K562 (cell line): ENCODE measurements at regions not wholly inside any gene's neighbourhood (a gene's known extent, or its start where the extent isn't known, plus 50 kb on each side); places are given as distances from the start of the nearest gene placed in this dataset.

Source experiments
- ATAC-seq: fragments of 200-7000 bp; cut with Tn5 transposase; 3 replicates; pipeline ENCODE4 v1.9.1; 2020; ENCODE audit warnings: moderate library complexity
- BruUV-seq: library from RNA; stranded (reverse); fragments of 400-500 nt; replicated peaks from 2 replicates; lab custom pipeline; 2021; lab: Mats Ljungman, UMichigan
- CTCF ChIA-PET: fragments of 300-600 bp; formaldehyde crosslinking; extraction: SDS; loops from one replicate; lab custom pipeline; 2021; ENCODE audit warnings: low intra/inter-chr PET ratio; lab: Yijun Ruan, JAX
- POLR2A ChIA-PET: fragments of 300-600, 350-650 bp; sonication (Branson Sonifier 250); formaldehyde crosslinking; extraction: SDS; loops from one replicate; lab custom pipeline; 2021; ENCODE audit warnings: antibody characterized with exemption, inconsistent platforms; lab: Yijun Ruan, JAX
- DNase-seq, 4 experiments: peaks; one replicate each; pipeline versions ENCODE4 v3.0.0 to v3.0.0-alpha.2; 2011 to 2018; ENCODE audit warnings: low spot score in 3 of 4, mixed read lengths in 3 of 4; ENCODE audit errors: extremely low read depth in 1 of 4
- FAIRE-seq: peaks from 2 replicates; lab custom pipeline; 2011; peaks lifted over from hg19 to GRCh38; lab: Jason Lieb, UNC
- H2AFZ ChIP-seq: 2 replicates; pipeline ENCODE4 v1.6.0; 2011; ENCODE audit warnings: low read depth, low read length, control low read depth, inconsistent platforms
- H3K27ac ChIP-seq: fragments of 200-600 bp; 3 replicates; pipeline ENCODE4 v1.8.0; 2011; ENCODE audit warnings: low read depth, mild to moderate bottlenecking, control low read depth, inconsistent platforms, low read length, moderate library complexity, mixed read lengths; ENCODE audit errors: extremely low read depth
- H3K27me3 ChIP-seq, 2 experiments: fragments of 300-600 bp in 1 of 2; 2 replicates in 1 of 2; 3 replicates in 1 of 2; pipeline versions ENCODE4 v1.6.0 to v1.8.0; 2011; ENCODE audit warnings: inconsistent platforms in 2 of 2, low read length in 2 of 2, mild to moderate bottlenecking in 1 of 2, mixed read lengths in 1 of 2, moderate library complexity in 1 of 2; ENCODE audit not compliant: control insufficient read depth in 2 of 2, insufficient read depth in 2 of 2
- H3K36me3 ChIP-seq: fragments of 300-600 bp; 3 replicates; pipeline ENCODE4 v1.8.0; 2011; ENCODE audit warnings: mild to moderate bottlenecking, low read length, inconsistent platforms; ENCODE audit not compliant: control insufficient read depth, insufficient read depth
- H3K4me1 ChIP-seq, 2 experiments: fragments of 200-600 bp in 1 of 2; replicated peaks in 1 of 2; 2 replicates in 1 of 2; 3 replicates in 1 of 2; pipeline versions ENCODE4 v1.5.1 to v1.8.0; 2011; ENCODE audit warnings: inconsistent platforms in 2 of 2, low read length in 2 of 2, mild to moderate bottlenecking in 1 of 2, mixed read lengths in 1 of 2, moderate library complexity in 1 of 2; ENCODE audit not compliant: control insufficient read depth in 2 of 2, insufficient read depth in 2 of 2
- H3K4me2 ChIP-seq: 2 replicates; pipeline ENCODE4 v1.6.1; 2011; ENCODE audit warnings: low read length, control low read depth, inconsistent platforms, mixed read lengths; ENCODE audit not compliant: insufficient read depth
- H3K4me3 ChIP-seq: fragments of 200-600 bp; sonication (generic), shearing (Covaris generic); 2 replicates; pipeline ENCODE4 v1.5.1; 2016; ENCODE audit warnings: control low read depth, inconsistent platforms
- H3K79me2 ChIP-seq: fragments of 200-600 bp; 3 replicates; pipeline ENCODE4 v1.8.0; 2011; ENCODE audit warnings: low read length, inconsistent platforms; ENCODE audit not compliant: control insufficient read depth, insufficient read depth
- H3K9ac ChIP-seq, 2 experiments: 2 replicates each; pipeline versions ENCODE4 v1.6.0 to v1.6.1; 2011; ENCODE audit warnings: low read depth in 2 of 2, low read length in 2 of 2, control low read depth in 1 of 2, inconsistent platforms in 1 of 2, mild to moderate bottlenecking in 1 of 2, mixed read lengths in 1 of 2; ENCODE audit not compliant: insufficient read depth in 1 of 2
- H3K9me1 ChIP-seq: one replicate; pipeline ENCODE4 v1.6.0; 2011; ENCODE audit warnings: inconsistent platforms, mild to moderate bottlenecking, low read length, moderate library complexity; ENCODE audit not compliant: control insufficient read depth, insufficient read depth
- H3K9me3 ChIP-seq: replicated peaks from 2 replicates; pipeline ENCODE4 v1.5.1; 2011; ENCODE audit warnings: low read depth, low read length, inconsistent platforms; ENCODE audit not compliant: control insufficient read depth, insufficient read depth
- H4K20me1 ChIP-seq: replicated peaks from 2 replicates; pipeline ENCODE4 v1.6.1; 2011; ENCODE audit warnings: low read length, inconsistent platforms, mixed read lengths; ENCODE audit not compliant: control insufficient read depth, insufficient read depth
- CREBBP ChIP-seq: IDR thresholded peaks from one replicate; pipeline ENCODE4 v1.6.1; 2012; ENCODE audit warnings: low read depth, mild to moderate bottlenecking, control low read depth, inconsistent platforms, low read length
- ILK ChIP-seq: fragments of 450-650 bp; IDR thresholded peaks from 2 replicates; pipeline ENCODE4 v1.6.1; 2016; ENCODE audit warnings: missing genetic modification characterization, low read depth, mild to moderate bottlenecking, missing compliant biosample characterization, moderate library complexity, borderline replicate concordance
- IRF2 ChIP-seq: sonication (generic); formaldehyde crosslinking; IDR thresholded peaks from 2 replicates; pipeline ENCODE4 v1.8.1; 2022; ENCODE audit warnings: mild to moderate bottlenecking, missing genetic modification reagents
- LEF1 ChIP-seq: fragments of 450-650 bp; IDR thresholded peaks from 2 replicates; pipeline ENCODE4 v1.6.1; 2016; ENCODE audit warnings: mild to moderate bottlenecking
- MTA1 ChIP-seq: fragments of 450-650 bp; IDR thresholded peaks from 2 replicates; pipeline ENCODE4 v1.6.1; 2017; ENCODE audit warnings: borderline replicate concordance
- NEUROD1 ChIP-seq: fragments of 150-350 bp; IDR thresholded peaks from 2 replicates; pipeline ENCODE4 v1.6.1; 2014; ENCODE audit warnings: borderline replicate concordance, low read length, low read depth; ENCODE audit not compliant: partially characterized antibody
- RHOXF2B ChIP-seq: fragments of 250-450 bp; sonication (Bioruptor Pico); conservative IDR thresholded peaks from 2 replicates; pipeline ENCODE4 v1.5.1; 2021
- SMARCB1 ChIP-seq: IDR thresholded peaks from 2 replicates; pipeline ENCODE4 v1.6.1; 2011; ENCODE audit warnings: improper control_type of control experiment, low read depth; ENCODE audit not compliant: insufficient read length
- SRSF7 ChIP-seq: fragments of 200-400 bp; formaldehyde crosslinking; optimal IDR thresholded peaks from 2 replicates; pipeline ENCODE3; 2017; ENCODE audit warnings: mild to moderate bottlenecking, low read depth, low read length
- STAG1 ChIP-seq: sonication (generic); formaldehyde crosslinking; IDR thresholded peaks from 2 replicates; pipeline ENCODE4 v1.5.0; 2020; ENCODE audit warnings: missing genetic modification reagents, borderline replicate concordance
- ZNF668 ChIP-seq: fragments of 250-450 bp; sonication (Bioruptor Pico); IDR thresholded peaks from 2 replicates; pipeline ENCODE4 v1.8.0; 2022; ENCODE audit warnings: mild to moderate bottlenecking, inconsistent platforms
- ZNF766 ChIP-seq: fragments of 200-800 bp; sonication (Bioruptor generic); conservative IDR thresholded peaks from 2 replicates; pipeline ENCODE4 v1.6.1; 2016; ENCODE audit warnings: missing genetic modification characterization, missing compliant biosample characterization
- WGBS: fragments of 100-300 bp; shearing (Covaris generic); methylation state at CpG from one replicate; pipeline ENCODE4 v1.1.6; 2016; ENCODE audit warnings: low coverage, mixed read lengths; ENCODE audit not compliant: insufficient coverage; ENCODE audit errors: missing lambda C conversion rate; 5-methylcytosine and 5-hydroxymethylcytosine counted together
- in situ Hi-C: fragments of 300-500 bp; cut with MboI; formaldehyde crosslinking; loops from 4 replicates; pipeline ENCODE4 v1.15.0; 2018; ENCODE audit warnings: inconsistent platforms, mixed read lengths
- intact Hi-C: fragments of 100-400 bp; cut with micrococcal nuclease; formaldehyde crosslinking; loops from 2 replicates; pipeline ENCODE4 v1.14.2; 2022
- TF ChIP-seq, protein P1 (sequence below): sonication (generic); formaldehyde crosslinking; IDR thresholded peaks from 2 replicates; pipeline ENCODE4 v1.8.1; 2022; ENCODE audit warnings: missing genetic modification reagents
- TF ChIP-seq, protein P2 (sequence below): IDR thresholded peaks from 2 replicates; pipeline ENCODE4 v1.6.1; 2016; ENCODE audit warnings: missing genetic modification characterization, missing compliant biosample characterization
- TF ChIP-seq, protein P3 (sequence below): sonication (generic); formaldehyde crosslinking; IDR thresholded peaks from 2 replicates; pipeline ENCODE4 v1.8.1; 2023; ENCODE audit warnings: mild to moderate bottlenecking, missing genetic modification reagents
- TF ChIP-seq, protein P4 (sequence below): IDR thresholded peaks from 3 replicates; pipeline ENCODE4 v1.6.1; 2011; ENCODE audit warnings: borderline replicate concordance, mild to moderate bottlenecking, moderate library complexity; ENCODE audit not compliant: insufficient read length; ENCODE audit errors: extremely low read depth

DNA sequence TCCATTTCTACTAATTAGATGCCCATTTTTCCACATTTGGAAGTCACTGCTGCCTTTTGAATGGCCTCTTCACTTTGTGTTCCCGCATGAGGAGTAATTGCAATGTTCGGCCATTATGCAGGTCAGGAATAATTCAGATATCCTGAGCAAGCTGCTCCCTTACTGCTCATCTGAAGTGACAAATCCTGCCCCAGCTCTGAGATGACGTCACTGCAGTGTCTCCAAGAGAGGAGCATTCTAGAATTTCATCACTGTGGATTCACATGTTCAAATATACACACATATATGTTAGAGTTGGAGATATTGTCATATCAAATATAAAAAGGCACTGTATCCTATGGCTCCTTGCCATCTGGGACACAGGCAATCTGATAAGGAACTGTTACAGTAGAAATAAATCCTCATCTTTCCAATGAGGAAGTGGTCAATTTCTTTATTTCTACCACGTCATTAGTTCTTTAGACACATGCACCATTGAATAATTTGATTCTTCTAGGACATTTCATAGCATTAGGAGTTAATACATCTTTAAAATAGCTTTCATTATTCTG is 706.9 kb upstream of the TENM3 start:
- DNase-seq (no peak), ATAC-seq (no peak), FAIRE-seq (no peak)
- intact Hi-C loops: no loop called here
- no peaks in the 10 kb centered on the region for H3K9me3 ChIP-seq
- no peaks in the 10 kb centered on the region for H3K27me3 ChIP-seq
- POLR2A ChIA-PET: no interaction called here
- CTCF ChIA-PET: no interaction called here
- in situ Hi-C loops: loop anchor here (10.0 kb wide), 1 partner anchor 391 kb away; no protein-coding TSS in a partner anchor
- no peak overlapping the region for H3K27ac ChIP-seq
- no peak overlapping the region for H3K9ac ChIP-seq
- no peak overlapping the region for H2AFZ ChIP-seq
- H3K9me1 ChIP-seq: no peaks in the 10 kb centered on the region
- H3K4me3 ChIP-seq: no peak overlapping the region
- H3K4me1 ChIP-seq: no peaks in the 10 kb centered on the region
- WGBS: 8% methylated on average over 4 of the region's 4 CpGs
- BruUV-seq: no TSS peak
- no peaks in the 10 kb centered on the region for H3K36me3 ChIP-seq
- no peaks in the 10 kb centered on the region for H3K79me2 ChIP-seq
- no peaks in the 10 kb centered on the region for H4K20me1 ChIP-seq
- H3K4me2 ChIP-seq: no peak overlapping the region
- TF ChIP-seq NEUROD1 (no peak), RHOXF2B (CRISPR knock-in tag) (no peak), SRSF7 (no peak), STAG1 (CRISPR knock-in tag) (no peak), ZNF766 (no peak), ILK (tag) (no peak), MTA1 (no peak), SMARCB1 (no peak), IRF2 (CRISPR knock-in tag) (no peak), CREBBP (no peak), ZNF668 (CRISPR knock-in tag) (no peak), LEF1 (no peak)
- TF ChIP-seq, protein P1, sequence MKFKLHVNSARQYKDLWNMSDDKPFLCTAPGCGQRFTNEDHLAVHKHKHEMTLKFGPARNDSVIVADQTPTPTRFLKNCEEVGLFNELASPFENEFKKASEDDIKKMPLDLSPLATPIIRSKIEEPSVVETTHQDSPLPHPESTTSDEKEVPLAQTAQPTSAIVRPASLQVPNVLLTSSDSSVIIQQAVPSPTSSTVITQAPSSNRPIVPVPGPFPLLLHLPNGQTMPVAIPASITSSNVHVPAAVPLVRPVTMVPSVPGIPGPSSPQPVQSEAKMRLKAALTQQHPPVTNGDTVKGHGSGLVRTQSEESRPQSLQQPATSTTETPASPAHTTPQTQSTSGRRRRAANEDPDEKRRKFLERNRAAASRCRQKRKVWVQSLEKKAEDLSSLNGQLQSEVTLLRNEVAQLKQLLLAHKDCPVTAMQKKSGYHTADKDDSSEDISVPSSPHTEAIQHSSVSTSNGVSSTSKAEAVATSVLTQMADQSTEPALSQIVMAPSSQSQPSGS (CRISPR knock-in tag): no peak
- TF ChIP-seq, protein P2, sequence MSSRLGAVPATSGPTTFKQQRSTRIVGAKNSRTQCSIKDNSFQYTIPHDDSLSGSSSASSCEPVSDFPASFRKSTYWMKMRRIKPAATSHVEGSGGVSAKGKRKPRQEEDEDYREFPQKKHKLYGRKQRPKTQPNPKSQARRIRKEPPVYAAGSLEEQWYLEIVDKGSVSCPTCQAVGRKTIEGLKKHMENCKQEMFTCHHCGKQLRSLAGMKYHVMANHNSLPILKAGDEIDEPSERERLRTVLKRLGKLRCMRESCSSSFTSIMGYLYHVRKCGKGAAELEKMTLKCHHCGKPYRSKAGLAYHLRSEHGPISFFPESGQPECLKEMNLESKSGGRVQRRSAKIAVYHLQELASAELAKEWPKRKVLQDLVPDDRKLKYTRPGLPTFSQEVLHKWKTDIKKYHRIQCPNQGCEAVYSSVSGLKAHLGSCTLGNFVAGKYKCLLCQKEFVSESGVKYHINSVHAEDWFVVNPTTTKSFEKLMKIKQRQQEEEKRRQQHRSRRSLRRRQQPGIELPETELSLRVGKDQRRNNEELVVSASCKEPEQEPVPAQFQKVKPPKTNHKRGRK (tag): no peak
- TF ChIP-seq, protein P3, sequence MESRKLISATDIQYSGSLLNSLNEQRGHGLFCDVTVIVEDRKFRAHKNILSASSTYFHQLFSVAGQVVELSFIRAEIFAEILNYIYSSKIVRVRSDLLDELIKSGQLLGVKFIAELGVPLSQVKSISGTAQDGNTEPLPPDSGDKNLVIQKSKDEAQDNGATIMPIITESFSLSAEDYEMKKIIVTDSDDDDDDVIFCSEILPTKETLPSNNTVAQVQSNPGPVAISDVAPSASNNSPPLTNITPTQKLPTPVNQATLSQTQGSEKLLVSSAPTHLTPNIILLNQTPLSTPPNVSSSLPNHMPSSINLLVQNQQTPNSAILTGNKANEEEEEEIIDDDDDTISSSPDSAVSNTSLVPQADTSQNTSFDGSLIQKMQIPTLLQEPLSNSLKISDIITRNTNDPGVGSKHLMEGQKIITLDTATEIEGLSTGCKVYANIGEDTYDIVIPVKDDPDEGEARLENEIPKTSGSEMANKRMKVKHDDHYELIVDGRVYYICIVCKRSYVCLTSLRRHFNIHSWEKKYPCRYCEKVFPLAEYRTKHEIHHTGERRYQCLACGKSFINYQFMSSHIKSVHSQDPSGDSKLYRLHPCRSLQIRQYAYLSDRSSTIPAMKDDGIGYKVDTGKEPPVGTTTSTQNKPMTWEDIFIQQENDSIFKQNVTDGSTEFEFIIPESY: no peak
- TF ChIP-seq, protein P4, sequence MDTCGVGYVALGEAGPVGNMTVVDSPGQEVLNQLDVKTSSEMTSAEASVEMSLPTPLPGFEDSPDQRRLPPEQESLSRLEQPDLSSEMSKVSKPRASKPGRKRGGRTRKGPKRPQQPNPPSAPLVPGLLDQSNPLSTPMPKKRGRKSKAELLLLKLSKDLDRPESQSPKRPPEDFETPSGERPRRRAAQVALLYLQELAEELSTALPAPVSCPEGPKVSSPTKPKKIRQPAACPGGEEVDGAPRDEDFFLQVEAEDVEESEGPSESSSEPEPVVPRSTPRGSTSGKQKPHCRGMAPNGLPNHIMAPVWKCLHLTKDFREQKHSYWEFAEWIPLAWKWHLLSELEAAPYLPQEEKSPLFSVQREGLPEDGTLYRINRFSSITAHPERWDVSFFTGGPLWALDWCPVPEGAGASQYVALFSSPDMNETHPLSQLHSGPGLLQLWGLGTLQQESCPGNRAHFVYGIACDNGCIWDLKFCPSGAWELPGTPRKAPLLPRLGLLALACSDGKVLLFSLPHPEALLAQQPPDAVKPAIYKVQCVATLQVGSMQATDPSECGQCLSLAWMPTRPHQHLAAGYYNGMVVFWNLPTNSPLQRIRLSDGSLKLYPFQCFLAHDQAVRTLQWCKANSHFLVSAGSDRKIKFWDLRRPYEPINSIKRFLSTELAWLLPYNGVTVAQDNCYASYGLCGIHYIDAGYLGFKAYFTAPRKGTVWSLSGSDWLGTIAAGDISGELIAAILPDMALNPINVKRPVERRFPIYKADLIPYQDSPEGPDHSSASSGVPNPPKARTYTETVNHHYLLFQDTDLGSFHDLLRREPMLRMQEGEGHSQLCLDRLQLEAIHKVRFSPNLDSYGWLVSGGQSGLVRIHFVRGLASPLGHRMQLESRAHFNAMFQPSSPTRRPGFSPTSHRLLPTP: no peak
